PC-3 (cell line): ENCODE measurements at regions not wholly inside any gene's neighbourhood (a gene's known extent, or its start where the extent isn't known, plus 50 kb on each side); places are given as distances from the start of the nearest gene placed in this dataset.

Experiments used
- ATAC-seq: fragments of 200-7000 bp; cut with Tn5 transposase; 2 replicates; pipeline ENCODE4 v1.9.1; 2020; ENCODE audit warnings: mild to moderate bottlenecking, moderate library complexity
- BruUV-seq: library from RNA; stranded (reverse); fragments of 400-500 nt; replicated peaks from 2 replicates; lab custom pipeline; 2021; lab: Mats Ljungman, UMichigan
- CTCF ChIA-PET: fragments of 300-600 bp; sonication (Branson Sonifier 250); formaldehyde crosslinking; loops from one replicate; lab custom pipeline; 2022; ENCODE audit warnings: antibody characterized with exemption; lab: Charles Lee
- POLR2A ChIA-PET: fragments of 300-600 bp; sonication (Branson Sonifier 250); formaldehyde crosslinking; loops from one replicate; lab custom pipeline; 2022; ENCODE audit warnings: antibody characterized with exemption; ENCODE audit not compliant: unreplicated experiment; lab: Charles Lee
- DNase-seq: peaks from one replicate; pipeline ENCODE4 v3.0.0-alpha.2; 2015
- H2AFZ ChIP-seq: fragments of 300-600 bp; sonication (generic); 2 replicates; pipeline ENCODE4 v1.6.0; 2016; ENCODE audit warnings: antibody characterized with exemption, low read length
- H3F3A ChIP-seq: fragments of 300-600 bp; sonication (generic); one replicate; pipeline ENCODE4 v1.6.0; 2017; ENCODE audit warnings: antibody characterized with exemption, low read length, control low read depth, mild to moderate bottlenecking; ENCODE audit not compliant: unreplicated experiment
- H3K27ac ChIP-seq: fragments of 300-600 bp; sonication (generic); 2 replicates; pipeline ENCODE4 v1.5.1; 2016; ENCODE audit warnings: mild to moderate bottlenecking, low read length
- H3K27me3 ChIP-seq: fragments of 300-600 bp; sonication (generic); 2 replicates; pipeline ENCODE4 v1.6.1; 2016; ENCODE audit warnings: low read length, mixed read lengths
- H3K36me3 ChIP-seq: fragments of 300-600 bp; sonication (generic); 2 replicates; pipeline ENCODE4 v1.6.1; 2016; ENCODE audit warnings: low read depth, mixed run types, low read length, mixed read lengths
- H3K4me1 ChIP-seq: fragments of 300-600 bp; sonication (generic); 2 replicates; pipeline ENCODE4 v1.5.1; 2016; ENCODE audit warnings: low read length; ENCODE audit not compliant: insufficient read depth
- H3K4me2 ChIP-seq: fragments of 300-600 bp; sonication (generic); 2 replicates; pipeline ENCODE4 v1.6.0; 2016; ENCODE audit warnings: low read length
- H3K4me3 ChIP-seq: fragments of 300-600 bp; sonication (generic); 2 replicates; pipeline ENCODE4 v1.5.1; 2016; ENCODE audit warnings: mild to moderate bottlenecking, low read length, mixed read lengths
- H3K79me2 ChIP-seq: fragments of 300-600 bp; sonication (generic); 2 replicates; pipeline ENCODE4 v1.6.1; 2017; ENCODE audit warnings: low read length, mixed read lengths
- H3K9ac ChIP-seq: fragments of 300-600 bp; sonication (generic); 2 replicates; pipeline ENCODE4 v1.6.0; 2016; ENCODE audit warnings: mild to moderate bottlenecking, low read length
- H3K9me2 ChIP-seq: fragments of 300-600 bp; sonication (generic); replicated peaks from 2 replicates; pipeline ENCODE4 v1.6.1; 2016; ENCODE audit warnings: mixed run types, low read length, mixed read lengths
- H3K9me3 ChIP-seq: fragments of 300-600 bp; sonication (generic); 2 replicates; pipeline ENCODE4 v1.6.1; 2016; ENCODE audit warnings: low read length, mixed read lengths
- H4K20me1 ChIP-seq: fragments of 300-600 bp; sonication (generic); 2 replicates; pipeline ENCODE4 v1.6.1; 2016; ENCODE audit warnings: low read length, mixed read lengths
- CTCF ChIP-seq: fragments of 300-600 bp; sonication (generic); conservative IDR thresholded peaks from 2 replicates; pipeline ENCODE4 v1.5.1; 2017; ENCODE audit warnings: antibody characterized with exemption, low read depth, mild to moderate bottlenecking, low read length
- EZH2 ChIP-seq: fragments of 300-600 bp; sonication (generic); IDR thresholded peaks from one replicate; pipeline ENCODE4 v1.6.1; 2017; ENCODE audit warnings: antibody characterized with exemption, mild to moderate bottlenecking, low read length; ENCODE audit not compliant: unreplicated experiment
- EZH2phosphoT487 ChIP-seq: fragments of 300-600 bp; sonication (generic); IDR thresholded peaks from 2 replicates; pipeline ENCODE4 v1.6.1; 2018; ENCODE audit warnings: mild to moderate bottlenecking, antibody characterized with exemption, low read length, borderline replicate concordance
- intact Hi-C: fragments of 100-400 bp; cut with micrococcal nuclease; formaldehyde crosslinking; loops from 2 replicates; pipeline ENCODE4 v1.9.0; 2023

- ATAC-seq (no peak), DNase-seq (no peak)
- peaks cover 3% of the 10 kb centered on the region; the same call in 1 of the 2 replicates for H3K9me3 ChIP-seq
- H3F3A ChIP-seq: no peaks in the 10 kb centered on the region
- H3K79me2 ChIP-seq: no peaks in the 10 kb centered on the region
- ChIA-PET POLR2A (no interaction called here), CTCF (no interaction called here)
- no peak overlapping the region for H2AFZ ChIP-seq
- no peaks in the 10 kb centered on the region for H3K9me2 ChIP-seq
- H3K36me3 ChIP-seq: no peaks in the 10 kb centered on the region
- no peak overlapping the region for H3K9ac ChIP-seq
- TF ChIP-seq EZH2: no peak
- TF ChIP-seq CTCF: no peak
- TF ChIP-seq EZH2phosphoT487: no peak
- no peak overlapping the region for H3K27ac ChIP-seq
- H3K4me2 ChIP-seq: no peak overlapping the region
- no peaks in the 10 kb centered on the region for H3K27me3 ChIP-seq
- BruUV-seq: no TSS peak
- intact Hi-C loops: no loop called here
- H3K4me3 ChIP-seq: no peak overlapping the region
- no peaks in the 10 kb centered on the region for H4K20me1 ChIP-seq
- H3K4me1 ChIP-seq: no peaks in the 10 kb centered on the region
These were observed 396.8 kb upstream of the CCDC179 start for GRCh38 chr11:23257088-23257487.

- H2AFZ ChIP-seq: no peak overlapping the region
- H3K4me2 ChIP-seq: no peak overlapping the region
- H3K9ac ChIP-seq: no peak overlapping the region
- H3K4me3 ChIP-seq: no peak overlapping the region
- BruUV-seq: no TSS peak
- H4K20me1 ChIP-seq: no peaks in the 10 kb centered on the region
- H3K9me3 ChIP-seq: peaks cover 3% of the 10 kb centered on the region; the same call in 1 of the 2 replicates
- H3K9me2 ChIP-seq: no peaks in the 10 kb centered on the region
- H3K27ac ChIP-seq: no peak overlapping the region
- TF ChIP-seq EZH2phosphoT487: no peak
- TF ChIP-seq CTCF: no peak
- TF ChIP-seq EZH2: no peak
- no peaks in the 10 kb centered on the region for H3K4me1 ChIP-seq
- ChIA-PET CTCF (no interaction called here), POLR2A (no interaction called here)
- no peaks in the 10 kb centered on the region for H3K27me3 ChIP-seq
- no peaks in the 10 kb centered on the region for H3K36me3 ChIP-seq
- no peaks in the 10 kb centered on the region for H3F3A ChIP-seq
- intact Hi-C loops: no loop called here
- no peak for ATAC-seq
- no peak for DNase-seq
- no peaks in the 10 kb centered on the region for H3K79me2 ChIP-seq
These were observed 397.3 kb upstream of the CCDC179 start for GRCh38 chr11:23257556-23257955.

GRCh38 chr11:23263466-23263865 is 403.2 kb upstream of the CCDC179 start:
- Histone ChIP-seq H3K36me3 (no peaks in the 10 kb centered on the region), H2AFZ (no peak overlapping the region), H3F3A (no peaks in the 10 kb centered on the region), H3K4me2 (no peak overlapping the region), H3K27ac (no peak overlapping the region), H4K20me1 (no peaks in the 10 kb centered on the region), H3K9ac (no peak overlapping the region), H3K9me3 (no peaks in the 10 kb centered on the region), H3K27me3 (no peaks in the 10 kb centered on the region), H3K4me1 (no peaks in the 10 kb centered on the region), H3K4me3 (no peak overlapping the region), H3K79me2 (no peaks in the 10 kb centered on the region), H3K9me2 (no peaks in the 10 kb centered on the region)
- DNase-seq (no peak), ATAC-seq (no peak)
- no TSS peak for BruUV-seq
- TF ChIP-seq EZH2phosphoT487: no peak
- TF ChIP-seq EZH2: no peak
- TF ChIP-seq CTCF: no peak
- ChIA-PET POLR2A (no interaction called here), CTCF (no interaction called here)
- intact Hi-C loops: no loop called here
